ENCODE measurements at regions not wholly inside any gene's neighbourhood (a gene's known extent, or its start where the extent isn't known, plus 50 kb on each side); places are given as distances from the start of the nearest gene placed in this dataset.

GRCh38 chr2:128396946-128397345, 78.3 kb upstream of the HS6ST1 start:
- TF ChIP-seq CTCF (IDR thresholded peaks at IDR 0.05; ENCODE audit: low read depth, low read length), result no peak
- H3K27me3 ChIP-seq, result no peaks in the 10 kb centered on the region

GRCh38 chr2:128399256-128399655, 80.6 kb upstream of the HS6ST1 start:
- Histone ChIP-seq H3K36me3 (no peaks in the 10 kb centered on the region), H3K9me3 (no peaks in the 10 kb centered on the region), H3K4me3 (ENCODE audit: low read depth, low read length) (no peak overlapping the region), H3K27me3 (no peaks in the 10 kb centered on the region), H3K4me1 (peaks cover 6% of the 10 kb centered on the region)
- DNase-seq, result no peak
- no peak for TF ChIP-seq CTCF (IDR thresholded peaks at IDR 0.05; ENCODE audit: low read depth, low read length)

More at GRCh38 chr2:128396946-128397345, 78.3 kb upstream of the HS6ST1 start:
- H3K9me3 ChIP-seq, result no peaks in the 10 kb centered on the region
- no peaks in the 10 kb centered on the region for H3K36me3 ChIP-seq
- peaks cover 6% of the 10 kb centered on the region for H3K4me1 ChIP-seq
- no peak for DNase-seq
- no peak overlapping the region for H3K4me3 ChIP-seq (ENCODE audit: low read depth, low read length)

- Histone ChIP-seq H3K36me3 (no peaks in the 10 kb centered on the region), H3K4me3 (ENCODE audit: low read depth, low read length) (no peak overlapping the region), H3K9me3 (no peaks in the 10 kb centered on the region), H3K4me1 (peaks cover 6% of the 10 kb centered on the region), H3K27me3 (no peaks in the 10 kb centered on the region)
- no peak for DNase-seq
- no peak for TF ChIP-seq CTCF (IDR thresholded peaks at IDR 0.05; ENCODE audit: low read depth, low read length)
Measured at GRCh38 chr2:128399690-128400291, 81.1 kb upstream of the HS6ST1 start.

GRCh38 chr2:128401680-128402079, 83.0 kb upstream of the HS6ST1 start:
- H3K9me3 ChIP-seq, result no peaks in the 10 kb centered on the region
- no peak for DNase-seq
- no peak for TF ChIP-seq CTCF (IDR thresholded peaks at IDR 0.05; ENCODE audit: low read depth, low read length)
- no peaks in the 10 kb centered on the region for H3K4me1 ChIP-seq
- no peaks in the 10 kb centered on the region for H3K36me3 ChIP-seq
- H3K4me3 ChIP-seq (ENCODE audit: low read depth, low read length), result no peak overlapping the region
- no peaks in the 10 kb centered on the region for H3K27me3 ChIP-seq

DNA sequence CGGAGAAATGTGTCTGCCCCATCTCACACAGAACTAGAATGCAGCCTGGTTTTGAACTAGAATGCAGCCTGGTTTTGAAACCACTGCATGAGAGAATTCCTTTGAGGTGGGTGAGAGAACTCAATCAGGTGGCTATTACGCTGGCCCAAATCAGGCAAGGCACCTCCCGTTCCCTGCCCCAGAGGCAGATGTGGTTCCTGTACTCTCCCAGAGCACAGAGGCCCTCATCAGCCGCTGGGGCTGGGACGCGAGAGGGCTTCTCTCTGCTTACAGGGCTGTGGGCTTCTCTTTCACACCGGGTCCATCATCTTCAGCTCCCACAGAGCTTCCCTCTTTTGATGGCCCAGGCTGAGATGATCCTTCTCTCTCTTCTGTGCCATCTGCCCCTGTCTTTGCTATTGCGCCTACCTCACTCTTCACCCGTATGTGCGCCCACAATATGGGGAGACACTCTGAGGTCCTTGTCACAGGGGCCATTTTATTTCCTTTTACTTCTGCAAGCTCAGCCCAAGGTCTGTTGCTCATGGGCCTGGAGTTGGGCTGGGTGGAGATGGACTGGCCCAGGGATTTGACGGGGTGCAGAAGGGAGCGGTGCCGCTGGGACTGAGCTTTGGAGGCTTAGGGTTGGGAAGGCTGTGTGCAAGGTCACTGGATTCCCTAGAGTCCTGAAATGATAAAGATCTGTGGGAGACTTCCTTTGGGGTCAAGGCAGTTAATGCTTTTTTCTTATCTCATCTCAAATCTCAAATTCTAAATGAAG, 84.4 kb upstream of the HS6ST1 start:
- no peaks in the 10 kb centered on the region for H3K9me3 ChIP-seq
- no peaks in the 10 kb centered on the region for H3K4me1 ChIP-seq
- no peaks in the 10 kb centered on the region for H3K36me3 ChIP-seq
- TF ChIP-seq CTCF (IDR thresholded peaks at IDR 0.05; ENCODE audit: low read depth, low read length), result no peak
- H3K27me3 ChIP-seq, result no peaks in the 10 kb centered on the region
- DNase-seq, result no peak
- H3K4me3 ChIP-seq (ENCODE audit: low read depth, low read length), result no peak overlapping the region
